Putamen (tissue), 1 donor: ENCODE measurements at regions not wholly inside any gene's neighbourhood (a gene's known extent, or its start where the extent isn't known, plus 50 kb on each side); places are given as distances from the start of the nearest gene placed in this dataset.
"Not testable (repeated sequence)": the region's sequence is repeated elsewhere in the genome, so short reads cannot be mapped to it uniquely, and the experiment has no call there.

Experiments
- DNase-seq: peaks from one replicate; pipeline ENCODE4 v3.0.0-alpha.2; 2016; ENCODE audit warnings: low spot score

DNA sequence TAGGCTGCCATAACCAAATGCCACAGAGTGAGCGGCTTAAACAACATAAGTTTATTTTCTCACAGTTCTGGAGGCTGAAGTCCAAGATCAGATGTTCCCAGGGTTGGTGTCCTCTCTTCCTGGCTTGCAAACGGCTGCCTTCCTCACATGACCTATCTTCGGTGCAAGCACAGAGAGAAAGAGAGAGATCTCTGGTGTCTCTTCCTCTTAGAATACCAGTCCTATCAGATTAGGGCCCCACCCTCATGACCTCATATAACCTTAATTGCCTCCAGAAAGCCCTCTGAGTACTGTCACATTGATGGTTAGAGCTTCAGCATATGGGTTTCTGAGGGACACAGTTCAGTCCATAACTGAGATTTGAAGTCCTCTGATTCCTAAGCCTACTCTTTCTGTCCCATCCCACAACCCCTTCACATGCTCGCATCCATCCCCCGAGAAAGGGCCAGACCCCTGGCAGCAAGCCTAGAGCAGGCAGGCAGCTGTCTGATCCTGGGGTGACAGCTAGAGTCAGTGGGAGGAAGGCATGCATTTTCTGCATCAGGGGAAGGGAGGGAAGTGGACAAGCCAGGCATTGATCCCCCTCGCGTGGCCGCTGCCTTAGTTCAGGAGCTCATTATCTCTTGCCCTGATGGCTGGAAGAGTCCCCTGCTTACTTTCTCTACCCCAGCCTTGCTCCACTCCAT lies 114.1 kb downstream of the FAR1 start:
- DNase-seq, result no peak

DNA sequence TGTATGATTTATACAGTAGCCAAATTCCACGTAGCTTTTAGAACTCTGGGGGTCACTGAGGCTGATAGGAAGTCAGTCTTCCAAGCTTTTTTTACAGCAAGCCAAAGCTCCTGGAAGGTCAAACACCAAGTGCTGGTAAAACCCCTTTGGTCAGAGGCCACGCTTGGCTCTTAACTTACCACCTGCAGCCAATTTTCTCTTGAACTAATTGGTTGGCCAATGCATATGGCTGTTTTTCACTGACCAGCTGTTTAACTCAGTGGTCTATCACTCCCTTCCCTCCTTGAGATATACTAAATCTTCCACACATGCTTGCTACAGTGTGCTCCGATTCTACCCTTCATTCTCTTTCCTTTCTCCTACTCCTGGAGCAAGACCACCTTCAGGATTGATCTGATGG lies 116.0 kb downstream of the FAR1 start:
- DNase-seq, result no peak

DNA sequence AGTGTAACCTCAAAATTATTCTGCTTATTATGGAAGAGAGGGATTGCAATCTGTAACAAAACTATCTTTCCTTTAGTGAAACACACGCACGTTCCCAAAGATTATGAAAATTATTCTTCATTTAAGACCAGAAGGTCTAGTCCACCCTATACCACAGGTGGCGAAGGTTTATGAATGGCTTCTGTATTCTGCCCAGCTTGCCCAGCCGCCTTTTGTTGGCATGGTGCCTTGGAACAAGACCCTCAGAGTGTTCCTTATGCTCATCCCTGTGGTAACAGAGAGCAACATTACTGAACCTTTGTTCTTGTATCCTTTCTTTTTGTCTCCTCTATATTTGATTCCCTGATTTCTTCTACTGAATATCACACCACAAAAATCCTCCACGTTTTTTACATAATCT lies 116.4 kb downstream of the FAR1 start:
- DNase-seq, result no peak

DNA sequence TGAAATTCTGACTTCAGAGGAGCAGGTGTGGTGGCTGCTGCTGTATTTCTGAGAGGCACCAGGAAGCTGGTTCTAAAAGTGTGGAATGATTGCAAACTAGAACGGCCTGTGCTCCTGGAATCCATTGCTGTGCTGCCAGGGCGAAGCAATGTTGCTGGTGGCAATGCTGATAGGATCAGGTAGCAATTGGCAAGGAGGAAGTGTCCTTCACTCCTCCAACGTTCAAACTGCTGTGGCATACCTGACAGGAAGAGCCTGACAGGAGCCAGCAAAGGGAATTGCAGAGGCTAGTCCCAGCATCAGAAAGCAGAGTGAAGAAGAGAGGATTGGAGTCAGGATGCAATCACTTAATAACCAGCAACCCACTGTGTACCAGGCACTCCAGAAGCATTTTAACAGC lies 118.2 kb downstream of the FAR1 start:
- no peak for DNase-seq

DNA sequence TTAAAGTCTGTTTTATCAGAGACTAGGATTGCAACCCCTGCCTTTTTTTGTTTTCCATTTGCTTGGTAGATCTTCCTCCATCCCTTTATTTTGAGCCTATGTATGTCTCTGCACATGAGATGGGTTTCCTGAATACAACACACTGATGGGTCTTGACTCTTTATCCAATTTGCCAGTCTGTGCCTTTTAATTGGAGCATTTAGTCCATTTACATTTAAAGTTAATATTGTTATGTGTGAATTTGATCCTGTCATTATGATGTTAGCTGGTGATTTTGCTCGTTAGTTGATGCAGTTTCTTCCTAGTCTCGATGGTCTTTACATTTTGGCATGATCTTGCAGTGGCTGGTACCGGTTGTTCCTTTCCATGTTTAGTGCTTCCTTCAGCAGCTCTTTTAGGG lies 129.1 kb downstream of the FAR1 start:
- DNase-seq, result not testable (repeated sequence)

DNA sequence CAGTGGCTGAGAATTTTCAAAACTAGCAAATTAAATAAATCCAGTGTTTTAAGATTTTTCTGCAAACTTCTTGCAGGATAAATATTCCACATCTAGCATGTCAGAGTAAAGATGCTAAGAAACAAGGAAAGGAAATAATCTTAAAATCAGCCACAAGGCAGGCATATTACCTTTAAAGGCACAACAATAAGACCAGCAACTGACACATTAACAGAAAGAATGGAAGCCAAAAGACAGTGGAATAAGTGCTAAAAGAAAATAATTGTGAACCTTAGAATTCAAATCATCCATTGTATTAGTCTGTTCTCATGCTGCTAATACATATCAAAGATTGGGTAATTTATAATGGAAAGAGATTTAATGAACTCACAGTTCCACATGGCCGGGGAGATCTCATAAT lies 132.4 kb downstream of the FAR1 start:
- no peak for DNase-seq

DNA sequence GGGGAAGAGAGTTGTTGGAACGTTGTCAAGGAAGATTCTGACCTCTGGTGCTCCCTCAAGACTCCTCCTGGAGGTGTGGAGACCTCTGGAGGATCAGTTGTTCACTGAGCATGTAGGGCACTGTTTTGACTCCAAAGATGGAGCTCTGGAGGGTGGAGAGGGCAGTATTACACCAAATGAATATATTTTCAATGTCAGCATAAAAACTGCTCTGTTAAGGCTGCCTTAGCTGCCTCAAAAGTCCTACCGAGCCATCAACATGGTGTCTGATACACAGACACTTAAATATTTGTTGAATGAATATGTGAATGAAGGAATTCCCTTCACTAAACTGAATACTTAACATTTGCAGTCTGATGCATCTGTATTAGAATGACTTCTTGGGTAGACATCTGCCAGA lies 144.2 kb upstream of the SPON1 start:
- no peak for DNase-seq

DNA sequence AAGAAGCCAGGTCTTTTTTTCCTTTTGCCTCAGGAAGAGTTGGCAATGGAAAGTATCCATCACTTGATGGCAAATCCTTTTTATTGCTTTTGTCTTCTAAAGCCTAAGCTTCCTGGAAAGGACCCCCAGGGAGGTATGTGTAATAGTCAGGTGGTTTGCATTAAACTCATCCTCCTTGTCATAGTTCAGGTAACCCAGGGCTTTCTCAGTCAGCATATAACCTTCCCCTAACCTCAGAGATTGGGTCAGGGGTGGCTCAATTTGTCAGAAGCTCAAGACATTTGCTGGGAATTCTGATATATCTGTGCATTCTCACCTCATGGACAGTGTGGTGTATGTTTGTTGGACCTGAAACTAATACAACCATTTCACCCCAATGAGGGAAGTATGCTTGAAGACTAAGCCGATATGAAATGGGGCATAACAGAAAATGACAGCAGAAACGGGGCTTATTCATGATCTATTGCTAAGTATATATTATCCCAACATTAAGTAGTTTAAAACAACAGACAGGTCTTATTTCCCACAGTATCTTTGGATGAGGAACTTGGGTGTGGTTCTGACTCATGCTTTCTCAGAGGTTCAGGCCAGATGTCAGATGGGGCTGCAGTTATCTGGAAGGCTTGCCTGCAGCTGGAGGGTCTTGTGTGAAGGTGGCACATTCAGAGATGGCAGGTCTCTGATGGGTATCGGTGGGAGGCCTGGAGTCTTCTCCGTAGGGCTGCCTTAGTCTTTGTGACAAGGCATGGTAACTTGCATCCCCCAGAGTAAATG lies 135.8 kb upstream of the SPON1 start:
- no peak for DNase-seq

DNA sequence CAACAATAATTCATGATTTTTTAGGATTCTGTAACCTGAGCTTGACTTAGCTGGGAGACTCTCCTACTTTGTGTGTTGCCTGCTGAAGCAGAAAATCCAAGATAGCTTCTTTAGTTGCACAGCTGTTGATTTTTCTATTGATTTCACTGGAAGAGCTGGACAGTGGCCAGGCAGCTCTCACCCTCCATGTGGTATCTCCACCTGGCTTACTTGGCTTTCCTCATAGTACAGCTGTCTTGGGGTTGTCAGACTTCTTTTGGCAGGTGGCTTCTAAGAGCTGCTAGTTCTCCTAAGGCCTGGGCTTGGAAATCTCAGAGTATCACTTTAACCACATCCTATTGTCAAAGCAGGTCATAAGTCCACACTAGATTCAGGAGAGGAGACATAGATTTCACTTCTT lies 130.8 kb upstream of the SPON1 start:
- no peak for DNase-seq

DNA sequence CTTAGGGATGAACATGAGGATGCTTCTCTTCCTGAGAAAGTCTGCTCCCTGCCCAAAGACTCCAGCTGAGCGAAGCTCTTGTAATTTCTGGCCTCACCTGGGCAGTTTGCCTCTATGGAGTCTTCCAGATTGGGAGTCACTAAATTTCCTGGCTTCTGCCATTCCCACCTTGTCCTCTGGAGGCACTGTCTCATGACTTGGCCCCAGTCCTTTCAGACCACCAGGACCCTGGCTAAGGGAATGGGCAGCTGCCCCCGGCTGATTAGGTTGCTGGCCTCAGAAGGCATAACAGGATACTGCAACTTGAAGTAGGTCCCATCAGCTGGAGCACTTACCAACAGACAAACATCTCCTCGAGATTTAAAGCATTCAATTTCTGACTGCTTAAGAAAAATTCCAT lies 128.1 kb upstream of the SPON1 start:
- no peak for DNase-seq

DNA sequence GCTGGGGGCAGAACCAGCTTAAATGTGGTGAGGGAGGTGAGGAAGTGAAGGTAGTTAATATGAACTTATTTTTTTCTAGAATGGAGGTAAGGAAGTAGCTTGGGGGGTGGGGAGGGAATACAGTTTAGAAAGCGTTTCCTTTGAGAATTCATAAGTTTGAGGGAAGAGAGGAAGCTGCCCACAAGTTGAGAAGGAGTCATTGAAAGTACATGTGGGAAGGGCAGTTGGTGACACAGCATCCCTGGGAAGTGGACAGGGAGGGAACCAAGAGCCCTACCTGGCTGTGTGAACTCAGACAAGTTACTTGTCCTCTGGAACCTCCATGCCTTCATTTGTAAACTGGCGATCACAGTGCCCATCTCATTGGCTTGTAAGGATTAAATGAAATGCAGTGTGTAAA lies 125.9 kb upstream of the SPON1 start:
- DNase-seq, result no peak

DNA sequence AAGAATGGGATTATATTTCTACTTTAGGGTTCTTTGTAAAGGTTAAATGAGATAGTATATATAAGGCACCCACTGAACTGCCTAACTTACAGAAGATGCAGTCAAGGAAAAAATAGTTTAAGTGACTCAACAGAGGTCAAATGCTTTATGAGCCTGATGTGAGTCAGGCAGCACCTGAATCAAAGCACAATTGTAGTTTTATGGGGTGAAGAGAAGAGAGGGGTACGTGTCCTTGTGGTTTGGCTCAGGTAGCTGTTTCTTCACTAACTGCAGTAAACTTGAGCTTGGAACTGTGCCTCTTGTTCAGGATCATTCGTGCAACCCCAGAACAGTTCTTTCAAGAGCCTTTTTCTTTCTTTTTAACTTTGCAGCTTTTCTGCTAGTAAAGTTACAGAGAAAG lies 125.2 kb upstream of the SPON1 start:
- DNase-seq, result no peak

DNA sequence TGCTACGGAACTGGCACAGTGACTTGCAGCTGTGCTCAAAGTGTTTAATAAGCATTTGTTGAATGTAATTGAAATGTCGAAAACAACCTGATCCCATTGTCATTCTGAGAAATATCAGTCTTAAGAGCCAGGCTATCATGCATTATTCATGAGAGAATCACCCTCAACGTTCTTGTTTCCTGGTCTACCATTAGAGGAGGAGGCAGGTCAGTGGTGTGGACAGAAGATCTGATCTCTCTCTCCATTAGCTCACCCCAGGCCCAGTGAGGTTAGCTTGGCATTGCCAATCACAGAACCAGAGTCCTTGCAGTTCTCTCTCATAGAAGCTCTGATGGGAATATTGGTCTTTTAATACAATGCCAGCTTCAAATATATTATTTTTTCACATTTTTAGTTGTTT lies 121.1 kb upstream of the SPON1 start:
- DNase-seq, result no peak

DNA sequence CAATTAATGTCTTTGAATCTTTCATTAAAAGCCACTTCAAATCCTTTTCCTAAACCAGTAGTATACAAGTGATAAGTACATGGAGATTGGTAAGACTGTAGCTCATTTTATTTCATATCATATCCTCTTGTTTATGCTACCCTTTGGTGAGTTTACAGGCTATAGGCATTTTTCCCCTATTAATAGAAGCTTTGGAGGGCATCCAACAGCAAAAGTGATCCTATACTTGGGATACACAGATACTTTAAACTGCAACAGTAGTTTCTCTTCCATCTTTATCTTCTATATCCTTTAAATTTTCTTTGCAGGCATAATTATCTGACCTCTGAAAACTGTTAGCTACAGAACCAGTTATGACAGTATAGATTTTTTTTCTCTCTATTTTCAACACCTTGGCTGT lies 114.5 kb upstream of the SPON1 start:
- DNase-seq, result no peak

DNA sequence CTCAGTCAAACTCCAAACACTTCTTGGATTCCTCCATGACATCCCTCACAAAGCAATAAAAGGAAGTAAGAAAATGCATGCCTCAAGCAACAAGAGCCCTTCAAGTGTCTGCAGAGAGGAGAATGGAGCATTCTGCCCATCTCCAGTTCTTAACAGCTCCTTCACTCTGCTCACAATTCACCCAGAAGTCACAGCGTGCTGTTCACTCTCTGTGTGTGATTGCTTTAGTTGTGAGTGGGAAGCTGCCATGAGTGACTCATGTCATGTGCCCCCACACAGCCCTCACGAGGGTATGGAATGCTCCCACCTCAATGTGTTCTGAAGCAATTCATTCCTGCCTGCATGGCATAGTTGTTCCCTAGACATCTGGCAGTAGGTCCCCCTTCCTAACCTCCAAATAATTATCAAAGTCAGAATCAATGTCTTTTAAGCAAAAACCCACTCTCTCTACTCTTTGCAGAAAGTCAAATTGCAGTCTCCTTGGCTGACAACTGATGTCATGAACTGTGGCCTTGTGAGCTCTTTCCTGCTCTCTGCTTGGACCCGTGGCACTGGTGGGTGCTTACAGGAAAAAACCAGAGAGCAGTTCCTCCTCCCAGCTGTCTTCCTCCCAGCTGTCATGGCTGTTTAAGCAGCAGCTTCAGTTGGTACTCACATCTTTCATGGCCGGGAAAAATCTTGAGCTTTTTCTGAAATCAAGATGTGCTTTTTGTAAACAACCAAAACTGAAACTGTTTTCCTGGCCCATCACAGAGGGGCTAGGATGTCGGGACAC lies 112.1 kb upstream of the SPON1 start:
- peak; percentile 85 for DNase-seq

DNA sequence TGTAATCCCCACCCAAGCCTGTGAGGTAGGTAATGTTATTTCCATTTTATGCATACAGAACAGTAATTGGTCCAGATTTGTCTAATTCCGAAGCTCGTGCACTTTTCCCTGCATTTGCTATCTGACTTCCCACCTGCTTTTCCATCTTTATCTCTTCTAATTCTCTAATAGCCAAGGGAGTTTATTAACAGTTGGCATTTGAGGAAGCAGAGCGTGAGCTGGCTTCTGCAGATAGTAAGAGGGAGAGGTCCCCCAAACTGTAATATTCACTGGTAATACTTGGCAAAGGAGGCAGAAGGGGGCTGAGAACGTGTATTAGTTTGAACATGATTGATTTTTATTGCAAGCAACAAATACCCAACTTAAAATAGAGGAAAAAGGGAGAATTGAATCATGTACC lies 110.8 kb upstream of the SPON1 start:
- no peak for DNase-seq

DNA sequence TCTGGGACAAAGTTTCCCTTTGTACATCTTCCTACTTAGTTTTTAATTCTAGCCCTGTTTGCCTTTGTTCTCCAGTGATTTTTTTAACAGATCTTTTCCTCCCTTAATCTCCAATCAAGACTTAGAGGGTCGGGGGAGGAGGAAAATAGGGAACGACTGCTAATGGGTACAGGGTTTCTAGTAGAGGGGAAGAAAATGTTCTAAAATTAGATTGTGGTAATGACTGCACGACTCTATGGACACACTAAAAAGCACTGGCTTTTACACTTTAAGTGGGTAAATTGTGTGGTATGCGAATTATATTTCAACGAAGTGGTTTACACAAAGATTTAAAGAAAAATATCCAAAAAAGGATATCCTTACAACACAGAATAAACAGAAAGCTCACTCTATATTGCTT lies 110.0 kb upstream of the SPON1 start:
- DNase-seq, result no peak

DNA sequence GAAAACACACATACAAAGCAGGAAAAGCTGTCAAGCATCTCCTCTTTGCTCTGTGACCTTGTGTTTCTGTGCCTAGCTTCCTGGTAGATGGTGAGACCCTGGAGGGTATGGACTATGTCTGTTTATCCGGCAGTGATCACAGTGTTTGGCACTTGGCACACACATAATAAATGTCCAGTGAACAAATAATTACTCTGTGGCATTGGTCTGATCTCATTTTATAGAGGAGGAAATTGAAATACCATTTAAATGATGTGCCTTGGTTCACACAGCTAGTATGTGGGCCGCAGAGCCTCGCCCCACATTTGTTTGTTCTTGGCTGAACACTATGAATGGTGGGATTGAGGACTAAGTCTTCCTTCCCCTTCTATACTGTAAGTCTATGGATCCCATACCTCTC lies 104.7 kb upstream of the SPON1 start:
- no peak for DNase-seq

DNA sequence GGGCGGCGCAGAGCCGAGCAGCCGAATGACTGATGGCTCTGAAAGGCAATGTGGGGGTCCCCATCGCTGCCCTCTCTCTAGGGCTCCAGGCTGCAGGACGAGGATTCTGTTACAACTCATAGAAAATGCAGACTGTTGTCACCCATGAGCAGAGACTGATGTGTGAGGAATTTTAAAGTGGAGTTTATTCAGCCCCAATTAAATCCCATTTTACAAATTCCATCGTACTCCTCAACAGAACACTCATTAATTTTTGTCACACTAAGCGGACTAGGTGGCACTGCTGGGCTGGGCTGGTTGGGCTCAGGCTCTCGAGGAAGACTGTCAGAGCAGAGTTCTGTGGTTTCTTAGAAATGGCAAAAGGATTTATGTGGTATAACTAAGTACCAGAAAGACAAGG lies 102.6 kb upstream of the SPON1 start:
- no peak for DNase-seq

DNA sequence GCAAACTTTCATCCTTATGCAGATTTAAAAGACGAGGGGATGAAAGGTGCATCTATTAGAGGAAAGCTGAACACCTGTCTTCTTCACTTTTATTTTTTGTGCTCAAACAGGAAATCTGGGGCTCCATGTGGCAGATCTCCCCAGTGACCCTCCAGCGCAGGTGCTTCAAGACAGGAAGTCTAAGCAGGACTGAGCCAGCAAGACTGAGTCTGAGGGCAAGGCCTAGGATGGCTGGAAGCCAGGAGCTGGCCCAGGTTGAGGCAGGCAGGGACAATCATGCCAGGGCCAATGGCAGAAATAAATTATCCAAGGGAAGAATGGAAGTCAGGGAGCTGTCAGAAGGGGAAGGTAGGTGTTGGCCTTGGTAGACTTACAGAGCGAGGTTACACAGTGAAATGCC lies 101.1 kb upstream of the SPON1 start:
- DNase-seq, result no peak

DNA sequence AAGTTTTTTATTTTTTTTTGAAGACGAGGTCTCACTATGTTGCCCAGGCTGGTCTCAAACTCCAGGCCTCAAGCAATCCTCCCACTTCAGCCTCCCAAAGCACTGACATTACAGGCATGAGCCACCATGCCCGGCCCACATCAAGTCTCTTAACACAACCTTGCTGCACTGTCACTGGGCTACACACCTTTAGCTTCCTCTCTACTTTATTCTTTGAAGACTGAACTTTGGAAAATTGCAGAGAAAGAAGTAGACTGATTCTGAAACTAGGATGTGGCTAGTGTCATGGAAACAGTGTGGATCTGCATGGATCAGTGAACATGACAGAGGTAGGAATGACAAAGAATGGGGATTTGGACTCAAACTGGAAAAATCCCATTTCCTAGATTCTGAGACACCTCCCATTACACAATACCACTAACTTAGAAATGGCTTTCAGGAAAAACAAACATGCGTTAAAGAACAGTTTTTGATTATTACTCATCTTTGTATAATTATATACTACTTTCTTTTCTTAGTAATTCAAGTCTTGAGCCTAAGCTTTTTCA lies 99.6 kb upstream of the SPON1 start:
- no peak for DNase-seq

DNA sequence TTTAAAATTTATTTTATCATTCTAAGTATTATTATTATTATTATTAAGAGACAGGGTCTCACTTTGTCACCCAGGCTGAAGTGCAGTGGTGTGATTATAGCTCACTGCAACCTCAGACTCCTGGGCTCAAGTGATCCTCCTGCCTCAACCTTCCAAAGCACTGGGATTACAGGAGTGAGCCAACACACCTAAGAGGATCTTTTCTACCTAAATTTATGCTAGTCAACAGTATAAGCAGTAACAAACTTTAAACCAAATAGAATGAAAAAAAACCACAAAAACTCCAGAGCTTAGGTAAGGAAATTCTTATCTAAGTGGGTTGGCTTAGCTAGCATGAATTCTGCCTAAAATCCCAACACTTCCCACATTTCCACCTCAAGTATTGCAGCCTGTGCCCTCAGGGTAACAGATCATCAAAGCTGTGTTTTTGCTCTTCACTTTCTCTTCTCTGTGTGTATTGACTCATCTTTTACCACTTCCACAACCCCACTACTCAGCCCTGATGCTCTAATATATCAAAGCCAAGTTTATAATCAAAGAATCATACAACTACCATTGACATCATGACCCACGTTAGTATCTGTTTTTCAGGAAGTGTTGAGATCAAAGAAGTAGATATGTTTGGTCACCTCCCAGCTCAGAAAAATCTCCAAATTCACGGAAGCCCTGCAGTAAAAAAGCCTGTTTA lies 93.7 kb upstream of the SPON1 start:
- no peak for DNase-seq
